ENCODE measurements at regions not wholly inside any gene's neighbourhood (a gene's known extent, or its start where the extent isn't known, plus 50 kb on each side); places are given as distances from the start of the nearest gene placed in this dataset.

- TF ChIP-seq EGR1 (IDR thresholded peaks at IDR 0.05; ENCODE audit: borderline replicate concordance in 1 of 2, low read depth in 2 of 2, low read length in 2 of 2) (no peak), SRF (IDR thresholded peaks at IDR 0.05; ENCODE audit: low read depth in 2 of 2, low read length in 2 of 2) (no peak), REST (IDR thresholded peaks at IDR 0.05; ENCODE audit: low read depth, low read length) (no peak), DPF2 (IDR thresholded peaks at IDR 0.05) (no peak), SMAD1 (IDR thresholded peaks at IDR 0.05; ENCODE audit: low read depth, partially characterized antibody) (no peak)
Observed at GRCh38 chr15:31171731-31172130, 70.2 kb upstream of the TRPM1 start.
